ENCODE measurements at regions not wholly inside any gene's neighbourhood (a gene's known extent, or its start where the extent isn't known, plus 50 kb on each side); places are given as distances from the start of the nearest gene placed in this dataset.

- DNase-seq (ENCODE audit: low spot score): no peak
Measured at GRCh38 chr9:79780559-79780958, 208.8 kb downstream of the TLE4 start.

GRCh38 chr9:79779901-79780300, 208.1 kb downstream of the TLE4 start:
- DNase-seq (ENCODE audit: low spot score): no peak

GRCh38 chr9:79778581-79778980, 206.8 kb downstream of the TLE4 start:
- no peak for DNase-seq (ENCODE audit: low spot score)

GRCh38 chr9:79776581-79776980, 204.8 kb downstream of the TLE4 start:
- DNase-seq (ENCODE audit: low spot score): no peak

Measured in pons (tissue), 1 donor.